K562 (cell line): ENCODE measurements at regions not wholly inside any gene's neighbourhood (a gene's known extent, or its start where the extent isn't known, plus 50 kb on each side); places are given as distances from the start of the nearest gene placed in this dataset.

ENCODE experiments used
- ATAC-seq: fragments of 200-7000 bp; cut with Tn5 transposase; 3 replicates; pipeline ENCODE4 v1.9.1; 2020; ENCODE audit warnings: moderate library complexity
- BruUV-seq: library from RNA; stranded (reverse); fragments of 400-500 nt; replicated peaks from 2 replicates; lab custom pipeline; 2021; lab: Mats Ljungman, UMichigan
- CTCF ChIA-PET: fragments of 300-600 bp; formaldehyde crosslinking; extraction: SDS; loops from one replicate; lab custom pipeline; 2021; ENCODE audit warnings: low intra/inter-chr PET ratio; lab: Yijun Ruan, JAX
- POLR2A ChIA-PET: fragments of 300-600, 350-650 bp; sonication (Branson Sonifier 250); formaldehyde crosslinking; extraction: SDS; loops from one replicate; lab custom pipeline; 2021; ENCODE audit warnings: antibody characterized with exemption, inconsistent platforms; lab: Yijun Ruan, JAX
- DNase-seq, 4 experiments: peaks; one replicate each; pipeline versions ENCODE4 v3.0.0 to v3.0.0-alpha.2; 2011 to 2018; ENCODE audit warnings: low spot score in 3 of 4, mixed read lengths in 3 of 4; ENCODE audit errors: extremely low read depth in 1 of 4
- FAIRE-seq: peaks from 2 replicates; lab custom pipeline; 2011; peaks lifted over from hg19 to GRCh38; lab: Jason Lieb, UNC
- H2AFZ ChIP-seq: 2 replicates; pipeline ENCODE4 v1.6.0; 2011; ENCODE audit warnings: low read depth, low read length, control low read depth, inconsistent platforms
- H3K27ac ChIP-seq: fragments of 200-600 bp; 3 replicates; pipeline ENCODE4 v1.8.0; 2011; ENCODE audit warnings: low read depth, mild to moderate bottlenecking, control low read depth, inconsistent platforms, low read length, moderate library complexity, mixed read lengths; ENCODE audit errors: extremely low read depth
- H3K27me3 ChIP-seq, 2 experiments: fragments of 300-600 bp in 1 of 2; 2 replicates in 1 of 2; 3 replicates in 1 of 2; pipeline versions ENCODE4 v1.6.0 to v1.8.0; 2011; ENCODE audit warnings: inconsistent platforms in 2 of 2, low read length in 2 of 2, mild to moderate bottlenecking in 1 of 2, mixed read lengths in 1 of 2, moderate library complexity in 1 of 2; ENCODE audit not compliant: control insufficient read depth in 2 of 2, insufficient read depth in 2 of 2
- H3K36me3 ChIP-seq: fragments of 300-600 bp; 3 replicates; pipeline ENCODE4 v1.8.0; 2011; ENCODE audit warnings: mild to moderate bottlenecking, low read length, inconsistent platforms; ENCODE audit not compliant: control insufficient read depth, insufficient read depth
- H3K4me1 ChIP-seq, 2 experiments: fragments of 200-600 bp in 1 of 2; replicated peaks in 1 of 2; 2 replicates in 1 of 2; 3 replicates in 1 of 2; pipeline versions ENCODE4 v1.5.1 to v1.8.0; 2011; ENCODE audit warnings: inconsistent platforms in 2 of 2, low read length in 2 of 2, mild to moderate bottlenecking in 1 of 2, mixed read lengths in 1 of 2, moderate library complexity in 1 of 2; ENCODE audit not compliant: control insufficient read depth in 2 of 2, insufficient read depth in 2 of 2
- H3K4me2 ChIP-seq: 2 replicates; pipeline ENCODE4 v1.6.1; 2011; ENCODE audit warnings: low read length, control low read depth, inconsistent platforms, mixed read lengths; ENCODE audit not compliant: insufficient read depth
- H3K4me3 ChIP-seq: fragments of 200-600 bp; sonication (generic), shearing (Covaris generic); 2 replicates; pipeline ENCODE4 v1.5.1; 2016; ENCODE audit warnings: control low read depth, inconsistent platforms
- H3K79me2 ChIP-seq: fragments of 200-600 bp; 3 replicates; pipeline ENCODE4 v1.8.0; 2011; ENCODE audit warnings: low read length, inconsistent platforms; ENCODE audit not compliant: control insufficient read depth, insufficient read depth
- H3K9ac ChIP-seq, 2 experiments: 2 replicates each; pipeline versions ENCODE4 v1.6.0 to v1.6.1; 2011; ENCODE audit warnings: low read depth in 2 of 2, low read length in 2 of 2, control low read depth in 1 of 2, inconsistent platforms in 1 of 2, mild to moderate bottlenecking in 1 of 2, mixed read lengths in 1 of 2; ENCODE audit not compliant: insufficient read depth in 1 of 2
- H3K9me1 ChIP-seq: one replicate; pipeline ENCODE4 v1.6.0; 2011; ENCODE audit warnings: inconsistent platforms, mild to moderate bottlenecking, low read length, moderate library complexity; ENCODE audit not compliant: control insufficient read depth, insufficient read depth
- H3K9me3 ChIP-seq: replicated peaks from 2 replicates; pipeline ENCODE4 v1.5.1; 2011; ENCODE audit warnings: low read depth, low read length, inconsistent platforms; ENCODE audit not compliant: control insufficient read depth, insufficient read depth
- H4K20me1 ChIP-seq: replicated peaks from 2 replicates; pipeline ENCODE4 v1.6.1; 2011; ENCODE audit warnings: low read length, inconsistent platforms, mixed read lengths; ENCODE audit not compliant: control insufficient read depth, insufficient read depth
- EGR1 ChIP-seq: fragments of 450-650 bp; conservative IDR thresholded peaks from 2 replicates; pipeline ENCODE4 v1.6.1; 2017; ENCODE audit warnings: mild to moderate bottlenecking
- HOXB6 ChIP-seq: fragments of 250-450 bp; sonication (Bioruptor Pico); IDR thresholded peaks from 2 replicates; pipeline ENCODE4 v1.5.1; 2022; ENCODE audit warnings: mild to moderate bottlenecking, borderline replicate concordance
- KLF13 ChIP-seq: fragments of 450-650 bp; IDR thresholded peaks from 2 replicates; pipeline ENCODE4 v1.6.1; 2016; ENCODE audit warnings: missing genetic modification characterization, low read depth, mild to moderate bottlenecking, missing compliant biosample characterization, moderate library complexity, borderline replicate concordance
- PRPF4 ChIP-seq: fragments of 200-400 bp; formaldehyde crosslinking; IDR thresholded peaks from one replicate; pipeline ENCODE4 v1.6.1; 2017; ENCODE audit warnings: low read length, low read depth, mild to moderate bottlenecking; ENCODE audit not compliant: insufficient read depth, poor library complexity, severe bottlenecking
- SMARCE1 ChIP-seq: fragments of 450-650 bp; IDR thresholded peaks from 2 replicates; pipeline ENCODE4 v1.7.1; 2016; ENCODE audit warnings: mild to moderate bottlenecking
- TEAD4 ChIP-seq, 2 experiments: sonication (generic) in 1 of 2; formaldehyde crosslinking in 1 of 2; IDR thresholded peaks; 2 replicates each; pipeline versions ENCODE4 v1.6.1 to v1.8.0; 2012 to 2022; ENCODE audit warnings: borderline replicate concordance in 1 of 2, inconsistent platforms in 1 of 2, low read length in 1 of 2, mild to moderate bottlenecking in 1 of 2, missing genetic modification reagents in 1 of 2
- THRAP3 ChIP-seq: fragments of 450-650 bp; IDR thresholded peaks from 2 replicates; pipeline ENCODE4 v1.6.1; 2016; ENCODE audit warnings: mild to moderate bottlenecking, inconsistent platforms, borderline replicate concordance
- U2AF2 ChIP-seq: fragments of 200-400 bp; formaldehyde crosslinking; optimal IDR thresholded peaks from 2 replicates; pipeline ENCODE3; 2017; ENCODE audit warnings: low read depth, mild to moderate bottlenecking, low read length
- XRCC5 ChIP-seq: fragments of 200-400 bp; formaldehyde crosslinking; IDR thresholded peaks from 2 replicates; pipeline ENCODE4 v1.6.1; 2017; ENCODE audit warnings: low read depth, mild to moderate bottlenecking, low read length
- ZNF655 ChIP-seq: fragments of 250-450 bp; sonication (Bioruptor Pico); IDR thresholded peaks from 2 replicates; pipeline ENCODE4 v1.5.0; 2021
- WGBS: fragments of 100-300 bp; shearing (Covaris generic); methylation state at CpG from one replicate; pipeline ENCODE4 v1.1.6; 2016; ENCODE audit warnings: low coverage, mixed read lengths; ENCODE audit not compliant: insufficient coverage; ENCODE audit errors: missing lambda C conversion rate; 5-methylcytosine and 5-hydroxymethylcytosine counted together
- in situ Hi-C: fragments of 300-500 bp; cut with MboI; formaldehyde crosslinking; loops from 4 replicates; pipeline ENCODE4 v1.15.0; 2018; ENCODE audit warnings: inconsistent platforms, mixed read lengths
- intact Hi-C: fragments of 100-400 bp; cut with micrococcal nuclease; formaldehyde crosslinking; loops from 2 replicates; pipeline ENCODE4 v1.14.2; 2022
- TF ChIP-seq, protein P1 (sequence below): sonication (generic); formaldehyde crosslinking; IDR thresholded peaks from 2 replicates; pipeline ENCODE4 v1.8.0; 2022; ENCODE audit warnings: mild to moderate bottlenecking, low read depth, missing genetic modification reagents
- TF ChIP-seq, protein P2 (sequence below), 3 experiments: IDR thresholded peaks in 2 of 3; conservative IDR thresholded peaks in 1 of 3; 2 replicates each; pipeline ENCODE4 v1.5.1; 2011 to 2012; ENCODE audit warnings: low read length in 3 of 3, mild to moderate bottlenecking in 3 of 3, control low read depth in 2 of 3, improper control_type of control experiment in 1 of 3, inconsistent platforms in 1 of 3, low read depth in 1 of 3, mixed read lengths in 1 of 3, moderate library complexity in 1 of 3; ENCODE audit not compliant: insufficient read depth in 2 of 3

GRCh38 chr15:77838061-77838460, 205.3 kb upstream of the LINGO1 start:
- Histone ChIP-seq H3K4me2 (no peak overlapping the region), H3K27me3 (peaks cover 34 to 69% of the 10 kb centered on the region in 2 experiments), H3K9ac (no peak overlapping the region), H3K79me2 (no peaks in the 10 kb centered on the region), H4K20me1 (peaks cover 17% of the 10 kb centered on the region), H3K4me1 (no peaks in the 10 kb centered on the region), H3K4me3 (no peak overlapping the region), H3K9me1 (no peaks in the 10 kb centered on the region), H3K9me3 (no peaks in the 10 kb centered on the region), H2AFZ (no peak overlapping the region), H3K27ac (no peak overlapping the region), H3K36me3 (no peaks in the 10 kb centered on the region)
- WGBS = under 1% methylated on average over 9 of the region's 10 CpGs
- intact Hi-C loops = no loop called here
- no peak for FAIRE-seq
- in situ Hi-C loops = no loop called here
- no peak for ATAC-seq
- ChIA-PET POLR2A (no interaction called here), CTCF (no interaction called here)
- BruUV-seq = no TSS peak
- no peak for DNase-seq
- 0 out of 2 replicates have a peak, but pooled peaks have one; percentile 15 for TF ChIP-seq EGR1
- no peak for TF ChIP-seq KLF13 (tag)

DNA sequence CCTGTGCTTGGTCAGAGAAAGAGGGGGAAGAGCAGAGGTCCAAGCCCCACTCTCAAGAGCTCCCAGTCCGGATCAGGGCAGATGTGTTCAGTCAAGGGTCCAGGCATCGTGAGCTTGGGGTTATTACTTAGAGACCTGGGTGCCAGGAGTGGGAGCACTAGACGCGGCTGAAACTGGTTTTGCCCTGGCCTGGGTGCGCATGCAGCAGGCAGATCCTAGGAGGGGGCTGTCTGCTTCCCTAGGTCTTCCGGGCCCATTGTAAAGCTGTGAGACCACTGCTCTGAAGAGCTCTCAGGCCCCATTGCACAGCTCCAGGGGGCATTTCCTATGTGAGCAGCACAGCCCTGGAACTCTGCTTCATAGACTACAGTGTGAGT, 204.9 kb upstream of the LINGO1 start:
- H3K36me3 ChIP-seq = no peaks in the 10 kb centered on the region
- 0% methylated on average over 5 of the region's 6 CpGs for WGBS
- in situ Hi-C loops = no loop called here
- H3K4me1 ChIP-seq = no peaks in the 10 kb centered on the region
- H3K27ac ChIP-seq = no peak overlapping the region
- POLR2A ChIA-PET = interaction anchor here (0.6 kb wide), 1 partner anchor 505 kb away, joined by 3 read pairs; no protein-coding TSS in a partner anchor
- no peak for ATAC-seq
- no peaks in the 10 kb centered on the region for H3K79me2 ChIP-seq
- H3K4me3 ChIP-seq = no peak overlapping the region
- no peak overlapping the region for H3K4me2 ChIP-seq
- peaks cover 17% of the 10 kb centered on the region for H4K20me1 ChIP-seq
- H3K9me1 ChIP-seq = no peaks in the 10 kb centered on the region
- no peaks in the 10 kb centered on the region for H3K9me3 ChIP-seq
- no peak for DNase-seq
- no peak overlapping the region for H3K9ac ChIP-seq
- no peak overlapping the region for H2AFZ ChIP-seq
- intact Hi-C loops = no loop called here
- H3K27me3 ChIP-seq = peaks cover 34 to 69% of the 10 kb centered on the region in 2 experiments
- CTCF ChIA-PET = no interaction called here
- no TSS peak for BruUV-seq
- no peak for FAIRE-seq
- TF ChIP-seq XRCC5 (no peak), U2AF2 (no peak), PRPF4 (no peak), HOXB6 (CRISPR knock-in tag) (no peak), TEAD4 (IDR thresholded peaks at IDR 0.05; ENCODE audit: low read length) (no peak), TEAD4 (CRISPR knock-in tag; IDR thresholded peaks at IDR 0.05; ENCODE audit: borderline replicate concordance) (no peak), THRAP3 (no peak), ZNF655 (CRISPR knock-in tag) (no peak), SMARCE1 (no peak)
- TF ChIP-seq, protein P1, sequence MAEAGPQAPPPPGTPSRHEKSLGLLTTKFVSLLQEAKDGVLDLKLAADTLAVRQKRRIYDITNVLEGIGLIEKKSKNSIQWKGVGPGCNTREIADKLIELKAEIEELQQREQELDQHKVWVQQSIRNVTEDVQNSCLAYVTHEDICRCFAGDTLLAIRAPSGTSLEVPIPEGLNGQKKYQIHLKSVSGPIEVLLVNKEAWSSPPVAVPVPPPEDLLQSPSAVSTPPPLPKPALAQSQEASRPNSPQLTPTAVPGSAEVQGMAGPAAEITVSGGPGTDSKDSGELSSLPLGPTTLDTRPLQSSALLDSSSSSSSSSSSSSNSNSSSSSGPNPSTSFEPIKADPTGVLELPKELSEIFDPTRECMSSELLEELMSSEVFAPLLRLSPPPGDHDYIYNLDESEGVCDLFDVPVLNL (CRISPR knock-in tag) = no peak
- TF ChIP-seq, protein P2, sequence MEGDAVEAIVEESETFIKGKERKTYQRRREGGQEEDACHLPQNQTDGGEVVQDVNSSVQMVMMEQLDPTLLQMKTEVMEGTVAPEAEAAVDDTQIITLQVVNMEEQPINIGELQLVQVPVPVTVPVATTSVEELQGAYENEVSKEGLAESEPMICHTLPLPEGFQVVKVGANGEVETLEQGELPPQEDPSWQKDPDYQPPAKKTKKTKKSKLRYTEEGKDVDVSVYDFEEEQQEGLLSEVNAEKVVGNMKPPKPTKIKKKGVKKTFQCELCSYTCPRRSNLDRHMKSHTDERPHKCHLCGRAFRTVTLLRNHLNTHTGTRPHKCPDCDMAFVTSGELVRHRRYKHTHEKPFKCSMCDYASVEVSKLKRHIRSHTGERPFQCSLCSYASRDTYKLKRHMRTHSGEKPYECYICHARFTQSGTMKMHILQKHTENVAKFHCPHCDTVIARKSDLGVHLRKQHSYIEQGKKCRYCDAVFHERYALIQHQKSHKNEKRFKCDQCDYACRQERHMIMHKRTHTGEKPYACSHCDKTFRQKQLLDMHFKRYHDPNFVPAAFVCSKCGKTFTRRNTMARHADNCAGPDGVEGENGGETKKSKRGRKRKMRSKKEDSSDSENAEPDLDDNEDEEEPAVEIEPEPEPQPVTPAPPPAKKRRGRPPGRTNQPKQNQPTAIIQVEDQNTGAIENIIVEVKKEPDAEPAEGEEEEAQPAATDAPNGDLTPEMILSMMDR (IDR thresholded peaks at IDR 0.05 in 2 of 3, conservative IDR thresholded peaks at IDR 0.05 in 1 of 3; ENCODE audit: insufficient read depth in 2 of 3, low read depth in 1 of 3, low read length in 3 of 3) = no peak
